ENCODE measurements at regions not wholly inside any gene's neighbourhood (a gene's known extent, or its start where the extent isn't known, plus 50 kb on each side); places are given as distances from the start of the nearest gene placed in this dataset.

DNA sequence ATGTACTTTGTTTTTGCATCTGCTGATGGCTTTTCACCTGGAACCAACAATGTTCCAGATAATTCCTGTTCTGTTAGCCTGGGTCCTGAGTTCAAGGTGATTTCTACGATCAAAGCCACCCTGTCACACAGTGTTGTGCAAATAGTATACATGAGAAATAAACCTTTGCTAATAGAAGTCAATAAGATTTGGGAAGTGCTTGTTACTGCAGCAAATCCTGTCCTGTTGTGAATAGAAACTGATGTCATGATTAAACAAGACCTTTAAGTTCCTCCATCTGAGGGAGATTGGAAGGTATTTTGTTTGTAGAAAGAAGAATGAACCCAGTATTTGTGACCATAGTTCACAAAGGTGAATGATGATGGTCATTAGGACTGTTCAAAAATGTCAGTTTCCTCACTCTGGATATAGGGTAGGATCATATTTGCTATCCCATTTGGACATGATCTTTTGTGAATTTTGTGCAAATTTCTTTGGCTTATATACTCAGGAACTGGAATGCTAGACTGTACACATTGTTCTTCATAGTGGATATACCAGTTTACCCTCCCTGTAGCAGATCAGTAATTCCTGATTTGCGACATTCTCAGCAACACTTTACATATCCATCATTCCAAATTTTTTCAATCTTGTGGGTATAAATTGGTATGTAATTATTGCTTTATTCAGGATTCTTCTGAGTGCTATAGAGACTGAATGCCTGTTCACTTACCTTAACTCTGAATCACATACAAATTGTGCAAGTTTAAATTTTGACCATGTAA, 428.5 kb downstream of the METTL15 start:
- DNase-seq (ENCODE audit: low read depth in 3 of 3), result no peak

DNA sequence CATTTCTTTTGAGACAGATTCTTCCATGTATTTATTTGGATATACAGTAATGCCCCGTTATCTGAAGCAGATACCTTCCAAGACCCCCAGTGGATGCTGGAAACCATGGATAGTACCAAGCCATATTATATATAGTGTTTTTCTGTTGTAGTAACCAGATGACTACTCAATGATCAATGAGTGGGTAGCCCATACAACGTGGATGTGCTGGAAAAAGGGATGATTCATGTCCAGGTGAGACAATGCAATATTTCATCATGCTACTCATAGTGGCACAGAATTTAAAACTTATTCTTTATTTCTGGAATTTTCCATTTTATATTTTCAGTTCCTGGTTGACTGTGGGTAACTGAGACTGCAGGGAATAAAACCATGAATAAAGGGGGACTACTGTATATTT, 427.5 kb downstream of the METTL15 start:
- no peak for DNase-seq (ENCODE audit: low read depth in 3 of 3)

DNA sequence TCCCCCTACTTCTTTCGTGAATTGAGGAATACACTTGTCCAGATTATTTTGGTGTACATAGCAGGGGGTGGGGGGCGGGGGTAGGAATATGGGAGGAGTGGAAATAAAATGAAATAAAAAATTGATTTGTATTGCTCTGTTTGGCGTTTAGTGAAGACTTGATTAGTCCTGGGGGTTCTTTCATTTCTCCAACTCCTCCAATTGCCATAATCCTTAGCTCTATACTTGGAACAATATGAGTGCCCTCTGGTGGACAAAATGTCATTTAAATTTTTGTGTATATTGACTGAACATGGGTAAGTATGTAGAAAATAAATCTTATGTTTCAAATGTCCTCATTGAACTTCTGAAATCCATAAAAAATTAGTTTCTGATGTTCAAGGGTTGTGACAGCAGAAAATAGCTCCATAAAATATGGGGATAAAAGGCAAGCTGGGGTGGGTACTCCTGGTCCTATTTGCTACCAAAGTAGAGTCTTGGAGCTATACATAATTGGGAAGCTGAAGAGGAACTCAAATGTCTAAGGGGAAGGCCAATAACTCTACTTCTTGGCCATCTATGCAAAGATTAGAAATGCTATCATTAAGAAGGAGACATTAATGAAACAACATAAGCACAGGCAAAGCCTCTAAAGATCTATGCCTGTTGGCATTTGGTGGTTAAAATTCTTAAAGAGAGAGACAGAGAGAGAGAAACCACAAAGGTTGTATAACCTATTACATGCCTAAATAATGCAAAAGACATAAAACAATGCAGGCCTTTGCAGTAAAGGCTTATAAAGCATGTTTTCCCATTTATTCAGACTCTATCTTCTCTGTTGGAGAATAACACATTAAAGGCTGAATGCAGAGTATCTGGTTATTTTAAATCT, 421.6 kb downstream of the METTL15 start:
- DNase-seq (ENCODE audit: low read depth in 3 of 3), result no peak

DNA sequence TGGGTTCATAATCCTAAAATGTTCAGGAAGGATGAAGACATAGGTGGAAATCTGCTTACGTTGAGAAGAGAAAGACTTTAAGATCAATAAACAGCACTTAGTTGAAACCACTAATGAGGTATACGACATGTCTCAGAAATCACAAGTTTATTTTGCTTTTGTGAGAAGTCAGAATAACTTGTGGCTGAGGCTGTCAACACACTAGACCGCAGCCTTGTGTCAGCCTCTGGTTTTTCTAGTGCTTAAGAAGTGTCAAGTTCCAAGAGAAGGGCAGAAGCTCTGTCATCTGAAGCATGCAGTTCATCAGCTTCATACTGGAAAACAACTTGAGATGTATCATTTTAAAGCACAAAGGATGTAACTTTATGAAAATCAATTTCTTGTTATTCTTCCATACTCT, 420.9 kb downstream of the METTL15 start:
- DNase-seq (ENCODE audit: low read depth in 3 of 3), result no peak

DNA sequence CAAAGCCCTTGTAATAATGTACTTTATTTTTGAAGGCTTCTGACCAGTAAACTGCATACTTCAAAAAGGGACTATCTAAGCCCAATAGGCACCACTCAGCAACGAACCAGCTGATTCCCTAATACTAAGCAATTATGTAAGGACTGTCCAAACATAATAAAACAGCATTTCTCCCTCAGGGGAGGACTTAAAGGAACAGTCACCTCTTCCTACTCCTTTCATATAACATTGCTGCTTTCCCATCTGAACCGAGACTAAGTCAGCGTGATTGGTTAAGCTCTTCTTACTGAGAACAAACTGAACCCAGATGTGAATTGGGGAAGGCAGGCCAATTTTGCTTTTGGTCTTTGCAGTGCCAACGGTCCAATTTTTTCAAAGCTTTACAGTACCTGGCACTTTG, 420.0 kb downstream of the METTL15 start:
- DNase-seq (ENCODE audit: low read depth in 3 of 3), result no peak

DNA sequence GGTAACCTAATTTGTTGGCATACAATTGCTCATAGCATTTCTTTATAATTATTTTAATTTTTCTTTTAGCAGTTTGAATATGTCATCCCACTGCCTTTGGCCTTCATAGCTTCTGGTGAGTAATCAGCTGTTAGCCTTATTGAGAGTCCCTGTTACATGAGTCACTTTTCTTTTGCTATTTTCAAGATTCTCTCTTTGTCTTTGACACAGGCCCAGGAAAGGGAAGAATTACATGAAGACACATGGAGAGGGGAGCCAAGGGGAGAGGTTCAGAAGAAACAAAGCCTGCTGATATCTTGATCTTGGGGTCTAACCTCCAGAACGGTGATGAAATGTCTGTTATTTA, 418.2 kb downstream of the METTL15 start:
- DNase-seq (ENCODE audit: low read depth in 3 of 3), result no peak

DNA sequence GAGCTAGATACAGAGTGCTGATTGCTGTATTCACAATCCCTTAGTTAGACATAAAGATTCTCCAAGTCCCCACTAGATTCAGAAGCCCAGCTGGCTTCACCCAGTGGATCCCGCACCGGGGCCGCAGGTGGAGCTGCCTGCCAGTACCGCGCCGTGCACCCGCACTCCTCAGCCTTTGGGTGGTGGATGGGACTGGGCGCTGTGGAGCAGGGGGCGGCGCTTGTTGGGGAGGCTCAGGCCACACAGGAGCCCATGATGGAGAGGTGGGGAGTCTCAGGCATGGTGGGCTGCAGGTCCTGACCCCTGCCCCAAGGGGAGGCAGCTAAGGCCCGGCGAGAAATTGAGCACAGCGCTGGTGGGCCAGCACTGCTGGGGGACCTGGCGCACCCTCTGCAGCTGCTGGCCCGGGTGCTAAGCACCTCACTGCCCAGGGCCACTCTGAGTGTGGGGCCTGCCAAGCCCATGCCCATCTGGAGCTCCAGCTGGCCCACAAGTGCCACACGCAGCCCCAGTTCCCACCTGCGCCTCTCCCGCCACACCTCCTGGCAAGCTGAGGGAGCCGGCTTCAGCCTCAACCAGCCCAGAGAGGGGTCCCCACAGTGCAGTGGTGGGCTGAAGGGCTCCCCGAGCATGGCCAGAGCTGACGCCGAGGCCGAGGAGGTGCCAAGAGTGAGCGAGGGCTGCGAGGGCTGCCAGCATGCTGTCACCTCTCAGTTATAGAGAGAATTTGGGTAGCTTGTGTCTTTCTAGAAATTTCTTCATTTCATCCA, 417.6 kb downstream of the METTL15 start:
- DNase-seq (ENCODE audit: low read depth in 3 of 3), result no peak

DNA sequence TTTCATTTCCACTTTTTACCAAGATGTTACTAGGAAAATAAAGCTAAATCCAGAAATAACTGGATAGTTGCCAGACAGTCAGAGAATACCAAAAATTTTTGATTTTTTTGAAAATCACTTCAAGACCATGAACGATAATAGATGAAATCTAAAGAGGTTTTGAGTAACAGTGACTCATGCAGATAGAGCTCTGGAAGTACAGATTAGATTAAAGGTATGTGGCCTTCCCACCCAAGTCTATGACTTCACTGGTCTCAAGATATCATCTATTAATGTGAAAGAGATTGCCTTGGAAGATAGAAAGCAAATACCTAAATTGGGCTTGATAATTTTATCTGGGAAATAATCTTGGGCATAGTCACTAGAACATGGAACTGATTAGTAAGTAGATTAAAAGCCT, 415.9 kb downstream of the METTL15 start:
- no peak for DNase-seq (ENCODE audit: low read depth in 3 of 3)

DNA sequence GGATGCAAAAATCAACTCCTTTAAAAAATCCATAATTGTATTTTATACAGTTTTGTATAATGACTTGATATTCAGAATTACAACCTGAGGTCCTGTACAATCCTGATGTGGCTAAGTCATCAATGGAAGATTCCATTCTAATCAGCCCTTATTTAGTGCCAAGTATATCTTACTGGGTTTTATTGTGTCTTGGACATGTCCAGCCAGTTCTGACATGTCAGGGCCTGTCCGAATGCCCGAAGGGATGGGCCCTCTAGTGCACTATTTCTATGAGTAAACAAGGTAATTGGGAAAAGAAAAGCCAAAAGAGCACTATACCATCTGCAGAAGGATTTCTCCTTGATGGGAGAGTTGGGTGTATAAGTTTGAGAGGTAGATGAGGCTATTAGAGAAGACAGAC, 412.9 kb downstream of the METTL15 start:
- DNase-seq (ENCODE audit: low read depth in 3 of 3), result no peak

DNA sequence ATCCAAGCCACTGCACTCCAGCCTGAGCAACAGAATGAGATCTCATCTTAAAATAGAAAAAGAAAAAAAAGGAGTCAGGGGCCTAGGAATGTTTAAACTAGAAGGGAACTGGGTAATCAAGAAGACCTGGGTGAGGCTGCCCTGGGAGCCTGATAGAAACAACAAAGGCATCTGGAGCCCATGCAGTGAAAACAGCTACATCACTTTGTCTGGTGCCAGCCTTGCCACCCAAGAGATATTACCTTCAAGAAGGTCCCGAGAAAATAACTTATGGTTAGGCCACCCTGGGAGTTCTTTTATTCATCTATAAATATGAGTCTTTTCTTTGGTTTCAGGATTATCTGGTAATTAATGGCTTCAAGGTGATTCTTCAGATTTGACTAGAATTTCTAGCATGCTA, 412.1 kb downstream of the METTL15 start:
- no peak for DNase-seq (ENCODE audit: low read depth in 3 of 3)

DNA sequence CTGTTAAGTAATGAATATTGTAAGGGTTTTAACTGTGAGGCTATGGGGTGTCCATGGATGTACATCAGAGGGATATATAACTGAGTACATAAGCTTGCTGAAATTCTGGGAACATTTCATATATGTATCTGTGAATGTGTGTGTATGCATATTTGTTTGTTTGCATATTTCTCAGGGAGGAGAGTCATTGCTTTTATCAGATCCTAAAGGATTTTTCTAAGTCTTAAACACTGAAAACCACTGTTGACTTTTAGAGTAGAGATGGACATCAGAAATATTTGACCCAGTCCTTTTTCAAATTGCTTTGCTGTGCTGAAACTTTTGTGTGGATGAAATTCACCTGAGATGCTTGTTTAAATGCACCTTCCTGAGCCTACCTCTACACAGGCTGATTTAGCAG, 410.6 kb downstream of the METTL15 start:
- DNase-seq (ENCODE audit: low read depth in 3 of 3), result no peak

DNA sequence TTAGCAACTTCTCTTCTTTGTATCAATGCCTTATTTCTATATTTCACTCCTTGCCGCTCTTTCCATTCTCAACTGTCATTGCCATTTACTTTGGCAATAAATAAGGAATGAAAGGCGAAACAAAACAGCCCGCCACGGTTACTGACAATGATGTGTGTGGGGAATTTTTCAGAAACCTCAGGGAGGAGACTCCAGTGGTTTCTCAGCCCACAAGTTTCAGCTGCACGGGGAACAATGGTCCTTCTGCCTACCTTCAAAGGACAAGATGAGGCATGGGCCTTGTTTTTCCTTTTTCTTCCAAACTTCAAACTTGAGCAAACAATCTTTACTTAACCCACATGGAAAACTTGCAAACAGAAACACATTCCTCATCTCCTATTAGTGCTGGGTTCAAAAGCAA, 409.4 kb downstream of the METTL15 start:
- DNase-seq (ENCODE audit: low read depth in 3 of 3), result no peak

DNA sequence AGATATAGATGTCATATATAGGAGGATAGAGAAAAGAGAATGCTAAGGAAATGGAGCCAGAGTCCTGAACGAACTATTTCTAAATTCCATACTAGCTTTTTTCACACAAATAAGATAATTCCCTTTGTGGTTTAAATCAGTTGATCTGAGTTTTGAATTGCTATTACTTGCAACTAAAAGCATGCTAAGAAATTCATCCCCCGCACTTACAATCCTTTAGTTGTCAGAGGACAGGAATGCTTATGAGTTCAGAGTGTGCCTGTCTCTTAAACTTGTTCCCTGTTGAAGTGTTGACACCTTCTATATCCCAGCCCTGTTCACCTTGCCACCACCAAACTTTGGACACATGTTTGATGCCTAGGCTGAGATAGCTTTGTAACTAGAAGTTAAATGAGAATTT, 406.2 kb downstream of the METTL15 start:
- DNase-seq (ENCODE audit: low read depth in 3 of 3), result no peak

DNA sequence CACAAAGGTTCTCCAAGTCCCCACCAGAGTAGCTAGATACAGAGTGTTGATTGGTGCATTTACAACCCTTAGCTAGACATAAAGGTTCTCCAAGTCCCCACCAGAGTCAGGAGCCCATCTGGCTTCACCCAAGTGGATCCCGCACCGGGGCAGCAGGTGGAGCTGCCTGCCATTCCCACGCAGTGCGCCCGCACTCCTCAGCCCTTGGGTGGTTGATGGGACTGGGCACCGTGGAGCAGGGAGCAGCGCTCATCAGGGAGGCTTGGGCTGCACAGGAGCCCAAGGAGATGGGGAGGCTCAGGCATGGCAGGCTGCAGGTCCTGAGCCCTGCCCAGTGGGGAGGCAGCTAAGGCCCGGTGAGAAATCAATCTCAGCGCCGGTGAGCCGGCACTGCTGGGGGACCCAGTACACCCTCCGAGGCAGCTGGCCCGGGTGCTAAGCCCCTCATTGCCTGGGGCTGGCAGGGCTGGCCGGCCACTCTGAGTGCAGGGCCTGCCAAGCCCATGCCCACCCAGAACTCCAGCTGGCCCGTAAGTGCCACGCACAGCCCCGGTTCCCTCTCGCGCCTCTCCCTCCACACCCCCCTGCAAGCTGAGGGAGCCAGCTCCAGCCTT, 404.1 kb downstream of the METTL15 start:
- DNase-seq (ENCODE audit: low read depth in 3 of 3), result no peak

DNA sequence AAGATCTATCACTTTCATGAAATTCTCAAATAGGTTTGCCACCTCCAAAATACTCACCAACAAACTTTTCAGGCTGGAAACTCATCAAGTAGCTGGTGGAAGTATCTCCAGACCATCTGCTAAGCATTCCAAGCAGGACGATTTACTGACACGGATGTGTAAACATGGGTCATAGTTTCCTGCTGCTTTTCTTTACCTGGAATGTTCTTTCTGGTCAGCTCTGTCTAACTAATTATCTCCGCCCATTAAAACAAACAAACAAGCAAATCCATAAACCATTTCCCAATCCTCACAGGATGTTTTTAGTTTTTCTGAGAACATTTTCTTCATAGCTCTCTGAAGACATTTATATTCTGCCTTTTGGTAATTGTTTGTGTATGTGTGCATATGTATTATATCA, 397.0 kb downstream of the METTL15 start:
- DNase-seq (ENCODE audit: low read depth in 3 of 3), result no peak

DNA sequence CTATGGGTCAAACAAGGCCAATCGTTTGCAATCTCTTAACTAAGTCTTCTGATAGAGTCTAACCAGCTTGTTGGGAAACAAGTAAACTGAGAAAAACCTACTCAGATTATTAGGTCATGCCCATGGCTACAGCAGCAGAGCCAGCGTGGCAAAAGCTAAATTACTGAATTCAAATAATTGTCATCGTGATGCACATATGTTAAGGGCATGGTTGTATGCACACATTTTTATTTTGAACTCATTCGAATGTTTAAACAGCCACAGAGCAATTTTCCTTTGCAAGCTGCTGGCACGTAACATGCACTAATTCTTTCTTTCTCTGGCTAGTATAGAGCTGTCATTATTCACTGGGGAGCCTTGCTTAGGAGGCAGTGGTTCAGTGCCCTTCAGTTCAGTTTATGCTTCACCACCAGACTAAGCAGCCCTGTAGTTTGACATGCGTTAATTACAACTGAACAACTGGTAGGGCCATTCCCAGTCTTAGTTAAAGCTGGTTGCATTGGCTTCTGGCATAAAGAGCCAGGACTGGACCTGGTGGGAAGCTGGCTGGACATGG, 396.4 kb downstream of the METTL15 start:
- DNase-seq (ENCODE audit: low read depth in 3 of 3), result no peak

DNA sequence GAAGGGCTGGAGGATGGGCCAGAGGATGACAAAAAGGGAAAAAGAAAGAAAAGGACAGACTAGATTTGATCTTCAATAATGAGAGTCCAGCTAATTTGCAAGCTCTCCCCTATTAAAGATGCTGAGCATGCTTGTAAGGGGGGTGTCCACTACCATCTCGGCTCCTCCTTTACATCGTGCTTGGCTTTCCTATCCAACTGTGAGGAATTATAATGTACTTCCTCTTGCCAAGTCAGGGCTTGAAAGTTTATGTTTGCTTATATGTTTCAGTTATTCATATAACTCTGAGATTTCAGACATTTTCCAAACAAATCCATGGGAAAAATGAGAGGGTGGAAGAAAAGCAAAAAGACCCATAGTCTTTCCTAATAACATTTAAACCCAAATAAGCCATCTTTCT, 387.1 kb downstream of the METTL15 start:
- DNase-seq (ENCODE audit: low read depth in 3 of 3), result no peak

DNA sequence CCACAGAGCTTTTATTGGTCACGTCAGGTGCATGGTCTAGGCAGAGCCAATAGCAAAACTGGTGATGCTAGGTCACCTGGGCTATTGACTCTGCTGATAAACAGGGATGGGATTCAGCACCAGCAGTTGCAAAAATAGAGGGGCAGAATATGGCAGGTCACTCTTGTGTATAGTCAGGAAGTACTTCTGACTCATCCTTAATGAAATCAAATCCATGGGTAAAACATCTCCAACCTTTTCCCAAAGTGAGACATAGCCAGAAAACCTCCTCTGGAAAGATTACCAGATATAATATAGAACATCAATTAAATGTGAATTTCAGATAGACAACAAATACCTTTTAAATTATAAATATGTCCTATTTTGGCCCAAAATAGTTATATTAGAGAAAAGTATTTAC, 383.2 kb downstream of the METTL15 start:
- DNase-seq (ENCODE audit: low read depth in 3 of 3), result no peak

DNA sequence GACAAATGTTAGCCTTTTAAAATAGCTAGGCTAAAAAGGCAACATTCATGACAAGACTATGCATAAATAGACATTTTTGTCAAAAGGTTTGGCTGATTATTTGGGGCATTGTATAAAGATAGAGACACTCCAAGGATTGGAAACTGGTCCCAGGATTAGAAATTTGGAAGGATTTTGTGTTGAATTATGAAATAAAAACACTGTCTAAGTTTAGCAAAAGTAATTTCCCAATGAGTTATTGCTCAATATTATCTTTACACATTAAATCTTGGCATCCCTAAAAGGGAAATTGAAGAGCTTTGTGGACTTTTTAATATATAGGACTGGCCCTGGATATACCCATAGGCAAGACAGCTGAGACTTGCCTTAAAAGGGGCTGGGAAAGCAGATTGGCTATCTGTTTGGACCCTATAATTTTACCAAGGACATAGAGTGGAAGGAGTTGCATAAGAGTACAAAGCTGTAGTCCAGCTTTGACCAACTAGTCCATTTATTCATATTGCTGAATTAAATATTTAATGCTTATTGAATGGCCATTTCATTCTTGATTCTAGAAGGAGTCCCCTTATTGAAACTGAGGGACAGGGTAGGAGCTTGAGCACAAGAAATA, 382.7 kb downstream of the METTL15 start:
- no peak for DNase-seq (ENCODE audit: low read depth in 3 of 3)

DNA sequence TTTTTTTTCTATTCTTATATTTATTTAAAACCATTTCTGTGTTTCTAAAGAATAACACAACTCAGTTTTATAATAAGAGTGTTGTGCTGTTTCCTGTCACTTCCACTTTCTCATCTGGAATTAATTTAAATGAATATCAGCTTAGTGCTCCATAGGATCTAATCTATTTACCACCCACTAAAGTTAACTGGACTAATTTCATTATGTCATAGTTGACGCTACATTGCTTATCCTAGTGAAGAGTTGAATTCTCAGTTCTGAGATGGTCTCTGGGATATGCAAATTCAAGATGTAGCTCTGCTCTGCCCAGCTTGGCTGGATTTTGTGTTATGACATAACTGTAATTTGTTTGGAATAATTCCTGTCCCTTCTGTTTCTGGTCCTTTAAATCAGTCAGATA, 380.1 kb downstream of the METTL15 start:
- no peak for DNase-seq (ENCODE audit: low read depth in 3 of 3)

DNA sequence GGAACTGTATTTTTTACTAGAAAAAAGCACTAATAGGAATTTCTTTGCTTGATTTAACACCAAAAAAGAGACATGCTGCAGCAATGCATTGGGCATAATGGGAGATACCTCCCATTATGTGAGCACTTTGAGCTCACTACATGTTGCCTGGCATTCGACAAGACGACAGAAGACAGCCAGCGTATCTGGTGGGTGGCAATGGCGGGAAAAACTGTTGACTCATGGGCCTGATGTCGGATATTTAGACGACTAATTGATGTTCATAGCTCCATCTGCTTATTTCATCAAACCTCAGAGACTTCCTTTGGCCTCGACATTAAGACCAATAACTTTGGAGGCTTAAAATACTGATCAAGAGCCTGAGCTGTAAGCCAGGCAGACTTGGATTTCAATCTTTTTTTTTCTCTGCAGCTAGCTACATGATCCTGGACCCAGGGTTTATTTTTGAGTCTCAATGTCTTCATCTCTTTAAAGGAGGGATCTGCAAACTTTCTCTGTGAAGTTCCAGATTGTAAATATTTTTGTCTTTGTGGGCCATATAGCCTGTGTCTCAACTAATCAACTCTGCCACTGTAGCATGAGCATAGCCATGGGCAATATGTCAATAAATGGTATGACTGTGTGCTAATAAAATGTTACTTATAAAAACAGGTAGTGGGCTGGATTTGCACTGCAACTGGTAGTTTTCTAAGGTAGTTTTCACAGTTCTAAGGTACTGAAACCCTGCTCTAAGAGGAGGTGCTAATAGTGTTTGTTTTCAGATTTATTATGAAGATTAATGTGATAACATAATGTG, 375.1 kb downstream of the METTL15 start:
- no peak for DNase-seq (ENCODE audit: low read depth in 3 of 3)

All from stimulated activated CD4-positive, alpha-beta T cell treated with anti-CD3 and anti-CD28 coated beads, TNF-alpha, amount 100 ng/mL, for 48 hours (primary cell).